Stimulated activated CD8-positive, alpha-beta memory T cell treated with anti-CD3 and anti-CD28 coated beads, Interleukin-7, amount 100 ng/mL, for 48 hours (primary cell): ENCODE measurements at regions not wholly inside any gene's neighbourhood (a gene's known extent, or its start where the extent isn't known, plus 50 kb on each side); places are given as distances from the start of the nearest gene placed in this dataset.

Experiments
- DNase-seq, 2 donors: peaks; one replicate each; pipeline ENCODE4 v3.0.0-alpha.2; 2020; ENCODE audit warnings: low read depth in 1 of 2; ENCODE audit errors: extremely low read depth in 1 of 2

GRCh38 chr18:5091741-5092140 lies 105.3 kb downstream of the AKAIN1 start:
- no peak for DNase-seq

GRCh38 chr18:5075297-5075696 lies 121.8 kb downstream of the AKAIN1 start:
- no peak for DNase-seq

- no peak for DNase-seq
These were observed 123.8 kb downstream of the AKAIN1 start for GRCh38 chr18:5073026-5073944.

- DNase-seq, result no peak
These were observed 128.2 kb downstream of the AKAIN1 start for GRCh38 chr18:5068851-5069250.

- DNase-seq, result peak in 1 of 2 donors; percentile 11
These were observed 130.6 kb downstream of the AKAIN1 start for GRCh38 chr18:5066380-5066977.

GRCh38 chr18:5065615-5066014 lies 131.4 kb downstream of the AKAIN1 start:
- DNase-seq, result no peak

GRCh38 chr18:5064841-5065370 lies 132.2 kb downstream of the AKAIN1 start:
- no peak for DNase-seq

- DNase-seq, result no peak
These were observed 135.3 kb downstream of the AKAIN1 start for GRCh38 chr18:5061785-5062184.

- DNase-seq, result no peak
These were observed 136.5 kb downstream of the AKAIN1 start for GRCh38 chr18:5060543-5060942.

GRCh38 chr18:5059696-5060032 lies 137.4 kb downstream of the AKAIN1 start:
- no peak for DNase-seq

- no peak for DNase-seq
These were observed 138.0 kb downstream of the AKAIN1 start for GRCh38 chr18:5058768-5059695.

- DNase-seq, result peak in 1 of 2 donors; percentile 15
These were observed 139.4 kb downstream of the AKAIN1 start for GRCh38 chr18:5057386-5058348.

- no peak for DNase-seq
These were observed 144.6 kb downstream of the AKAIN1 start for GRCh38 chr18:5052491-5052890.

- no peak for DNase-seq
These were observed 145.8 kb downstream of the AKAIN1 start for GRCh38 chr18:5051207-5051606.

GRCh38 chr18:5049124-5049523 lies 147.9 kb downstream of the AKAIN1 start:
- no peak for DNase-seq

GRCh38 chr18:5040476-5040875 lies 156.6 kb downstream of the AKAIN1 start:
- no peak for DNase-seq

GRCh38 chr18:5036523-5036922 lies 160.5 kb downstream of the AKAIN1 start:
- no peak for DNase-seq

GRCh38 chr18:5031216-5031615 lies 165.8 kb downstream of the AKAIN1 start:
- DNase-seq, result no peak

GRCh38 chr18:5030636-5031035 lies 166.4 kb downstream of the AKAIN1 start:
- no peak for DNase-seq

GRCh38 chr18:5029592-5029991 lies 167.5 kb downstream of the AKAIN1 start:
- no peak for DNase-seq
